ENCODE measurements at regions not wholly inside any gene's neighbourhood (a gene's known extent, or its start where the extent isn't known, plus 50 kb on each side); places are given as distances from the start of the nearest gene placed in this dataset.
A peak's percentile ranks its signal among the peaks of the same experiment; 100 is the strongest.
"Not testable (repeated sequence)": the region's sequence is repeated elsewhere in the genome, so short reads cannot be mapped to it uniquely, and the experiment has no call there.

DNA sequence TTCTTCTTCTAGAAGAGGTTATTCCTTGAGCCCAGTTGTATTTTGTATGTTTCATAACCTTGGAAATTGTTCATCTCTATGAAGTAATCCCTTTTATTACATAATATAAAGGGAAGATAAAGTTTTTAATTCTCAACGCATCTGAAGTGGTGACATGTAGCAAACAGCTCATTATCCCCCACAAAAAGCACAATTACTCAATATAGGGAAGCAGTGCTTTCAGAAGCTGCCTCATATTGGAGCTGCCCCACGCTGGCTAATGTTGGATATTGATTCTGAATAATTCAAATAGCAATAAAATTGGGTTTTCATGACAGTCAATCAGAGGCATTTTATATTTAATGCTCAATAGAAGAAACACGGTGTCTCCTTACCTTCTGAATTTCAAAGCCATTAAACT is 604.3 kb upstream of the RBFOX1 start:
- DNase-seq (ENCODE audit: low spot score) = no peak

GRCh38 chr16:6726621-6727020 is 606.0 kb upstream of the RBFOX1 start:
- no peak for DNase-seq (ENCODE audit: low spot score)

GRCh38 chr16:6725634-6726331 is 606.9 kb upstream of the RBFOX1 start:
- DNase-seq (ENCODE audit: low spot score) = peak; percentile 4

- DNase-seq (ENCODE audit: low spot score) = not testable (repeated sequence)
These were observed 607.4 kb upstream of the RBFOX1 start for GRCh38 chr16:6725206-6725605.

DNA sequence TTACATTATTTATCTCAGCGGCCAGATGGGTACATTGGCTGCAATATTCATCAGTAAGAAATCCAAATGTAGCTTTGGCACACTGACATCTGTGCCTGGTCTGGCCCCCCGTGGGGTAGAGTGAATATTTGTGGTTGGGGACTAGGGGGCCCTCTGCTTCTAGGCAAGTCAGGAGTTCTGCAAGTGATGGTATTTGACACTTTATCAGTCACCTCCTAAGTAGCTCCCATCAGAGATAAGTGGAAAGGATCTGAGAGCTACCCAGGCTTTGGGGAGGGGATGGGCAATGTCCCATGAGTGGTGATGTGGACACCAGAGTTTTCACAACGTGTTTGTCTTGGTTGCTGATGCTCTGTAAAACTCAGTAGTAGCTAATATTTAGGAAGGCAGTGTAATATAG is 609.9 kb upstream of the RBFOX1 start:
- DNase-seq (ENCODE audit: low spot score) = no peak

- no peak for DNase-seq (ENCODE audit: low spot score)
These were observed 618.1 kb upstream of the RBFOX1 start for GRCh38 chr16:6714510-6714909.

DNA sequence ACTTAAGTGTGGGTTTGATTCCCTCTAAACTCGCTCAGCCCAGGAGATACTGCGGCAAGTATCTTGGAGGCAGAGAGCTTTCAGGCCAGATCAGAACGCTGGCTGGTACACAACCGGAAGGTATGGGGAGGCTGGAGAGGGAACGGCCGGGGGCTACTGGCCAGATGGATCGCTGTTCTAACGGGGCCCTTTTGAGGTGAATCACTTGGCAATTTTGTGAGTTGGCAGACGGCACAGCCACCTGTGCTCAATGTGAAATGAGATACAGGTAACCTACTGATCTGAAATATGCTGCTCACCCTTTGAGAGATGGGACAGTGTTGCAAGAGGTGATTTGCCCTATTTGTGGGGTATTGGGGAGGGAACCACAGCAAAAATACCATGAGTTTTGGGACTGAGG is 622.9 kb upstream of the RBFOX1 start:
- no peak for DNase-seq (ENCODE audit: low spot score)

DNA sequence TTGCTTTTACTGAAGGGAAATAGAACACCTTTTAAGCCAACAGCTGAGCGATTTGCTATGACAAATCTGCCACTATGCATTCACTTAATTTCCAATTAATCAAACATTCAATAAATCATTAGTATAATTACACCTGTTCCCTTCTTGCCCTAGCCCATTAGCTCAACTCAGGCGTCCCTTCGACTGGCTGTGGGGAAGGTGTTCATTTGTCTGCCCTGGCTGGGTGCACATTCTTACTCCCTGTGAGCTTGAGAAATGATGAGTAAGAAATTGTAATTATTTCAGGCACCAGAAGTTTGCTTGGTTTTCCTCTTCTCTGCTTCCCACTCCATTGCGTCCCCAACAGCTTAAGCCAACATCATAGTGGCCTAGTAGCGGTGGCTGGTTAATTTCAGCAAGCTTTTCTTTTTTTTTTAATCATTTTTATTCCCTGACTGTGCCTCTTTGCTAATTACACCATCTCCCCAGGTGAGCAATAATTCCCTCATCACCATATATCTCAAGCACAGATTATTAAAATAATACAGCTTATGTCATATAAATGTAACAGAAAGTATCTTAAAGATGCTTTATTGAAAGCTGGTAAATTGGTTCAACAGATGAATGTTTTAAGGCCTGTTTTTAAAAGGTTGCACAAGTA is 623.9 kb upstream of the RBFOX1 start:
- no peak for DNase-seq (ENCODE audit: low spot score)

- DNase-seq (ENCODE audit: low spot score) = no peak
These were observed 628.2 kb upstream of the RBFOX1 start for GRCh38 chr16:6704306-6704930.

DNA sequence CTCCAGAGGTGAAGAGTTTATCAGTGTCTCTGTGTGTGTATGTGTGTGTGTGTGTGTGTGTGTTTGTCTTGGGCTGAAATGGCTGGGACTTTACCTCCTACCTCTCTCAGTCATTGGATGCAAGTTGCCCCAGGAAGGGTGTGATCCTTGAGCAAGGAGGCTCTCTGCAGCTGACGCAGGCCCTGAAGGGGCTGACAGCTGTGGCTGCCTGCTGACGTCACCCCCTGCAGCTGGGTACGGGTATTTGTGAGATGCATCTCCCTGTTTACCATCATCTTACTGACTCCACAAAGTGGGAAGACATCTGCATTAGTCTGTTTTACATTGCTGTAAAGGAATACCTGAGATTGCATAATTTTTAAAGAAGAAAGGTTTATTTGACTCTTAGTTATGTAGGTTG is 631.5 kb upstream of the RBFOX1 start:
- DNase-seq (ENCODE audit: low spot score) = no peak

DNA sequence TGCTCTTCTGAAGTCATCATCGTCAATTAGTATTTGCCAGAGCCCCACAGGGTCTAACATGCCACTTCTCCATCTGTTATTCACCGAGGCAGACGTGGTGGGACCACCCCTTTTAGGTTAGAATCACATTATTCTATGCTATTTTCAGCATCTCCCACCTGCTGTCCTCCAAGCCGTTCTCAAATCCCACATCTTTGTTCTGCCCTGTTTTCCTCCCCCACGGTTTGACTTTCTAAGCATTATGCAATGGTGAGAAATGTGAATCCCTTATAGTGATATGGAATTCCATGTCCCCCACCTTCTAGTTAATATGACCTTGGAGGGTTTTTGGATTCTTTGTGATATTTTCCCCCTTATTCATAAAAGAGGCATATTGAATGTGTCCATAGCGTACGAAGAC is 634.1 kb upstream of the RBFOX1 start:
- no peak for DNase-seq (ENCODE audit: low spot score)

GRCh38 chr16:6695666-6696065 is 637.0 kb upstream of the RBFOX1 start:
- DNase-seq (ENCODE audit: low spot score) = no peak

GRCh38 chr16:6694636-6695035 is 638.0 kb upstream of the RBFOX1 start:
- DNase-seq (ENCODE audit: low spot score) = no peak

DNA sequence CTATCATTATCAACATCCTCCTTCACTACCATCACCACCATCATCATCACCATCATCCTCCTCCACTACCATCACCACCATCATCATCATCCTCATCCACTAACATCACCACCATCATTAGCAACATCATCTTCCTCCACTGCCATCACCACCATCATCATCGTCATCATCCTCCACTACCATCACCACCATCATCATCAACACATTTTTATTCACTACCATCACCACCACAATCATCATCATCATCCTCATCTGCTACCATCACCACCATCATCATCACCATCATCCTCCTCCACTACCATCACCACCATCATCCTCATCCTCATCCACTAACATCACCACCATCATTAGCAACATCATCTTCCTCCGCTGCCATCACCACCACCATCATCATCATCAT is 639.2 kb upstream of the RBFOX1 start:
- not testable (repeated sequence) for DNase-seq (ENCODE audit: low spot score)

DNA sequence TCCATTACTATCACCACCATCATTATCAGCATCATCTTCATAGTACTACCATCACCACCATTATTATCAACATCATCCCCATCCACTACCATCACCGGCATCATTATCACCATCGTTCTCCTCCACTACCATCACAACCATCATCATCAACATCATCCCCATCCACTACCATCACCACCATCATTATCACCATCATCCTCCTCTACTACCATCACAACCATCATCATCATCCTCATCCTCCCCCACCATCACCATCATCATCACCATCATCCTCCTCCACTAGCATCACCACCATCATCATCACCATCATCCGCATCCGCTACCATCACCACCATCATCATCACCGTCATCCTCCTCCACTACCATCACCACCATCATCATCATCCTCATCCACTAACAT is 639.8 kb upstream of the RBFOX1 start:
- DNase-seq (ENCODE audit: low spot score) = no peak

DNA sequence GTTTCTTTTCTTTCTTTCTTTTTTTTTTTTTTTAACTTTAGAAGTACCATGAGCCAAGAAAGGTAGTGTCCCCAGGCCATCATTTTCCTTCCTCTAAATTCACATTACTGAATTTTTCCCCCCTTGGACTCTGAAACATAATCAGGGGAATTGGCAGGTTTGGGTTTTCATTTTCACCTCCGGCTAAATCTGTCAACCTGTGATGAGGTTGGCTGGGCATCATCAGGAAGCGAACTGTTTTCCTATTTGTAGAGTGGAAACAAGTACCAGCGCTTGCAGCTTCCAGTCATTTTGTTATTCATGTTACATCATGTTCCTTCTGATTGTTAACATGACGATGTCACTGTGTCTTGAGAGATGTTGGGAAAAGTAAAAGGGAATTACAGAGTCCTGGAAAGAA is 641.9 kb upstream of the RBFOX1 start:
- DNase-seq (ENCODE audit: low spot score) = no peak

- DNase-seq (ENCODE audit: low spot score) = no peak
These were observed 643.0 kb upstream of the RBFOX1 start for GRCh38 chr16:6689643-6690042.

- no peak for DNase-seq (ENCODE audit: low spot score)
These were observed 645.1 kb upstream of the RBFOX1 start for GRCh38 chr16:6687593-6687992.

- DNase-seq (ENCODE audit: low spot score) = peak; percentile 25
These were observed 648.5 kb upstream of the RBFOX1 start for GRCh38 chr16:6684076-6684673.

DNA sequence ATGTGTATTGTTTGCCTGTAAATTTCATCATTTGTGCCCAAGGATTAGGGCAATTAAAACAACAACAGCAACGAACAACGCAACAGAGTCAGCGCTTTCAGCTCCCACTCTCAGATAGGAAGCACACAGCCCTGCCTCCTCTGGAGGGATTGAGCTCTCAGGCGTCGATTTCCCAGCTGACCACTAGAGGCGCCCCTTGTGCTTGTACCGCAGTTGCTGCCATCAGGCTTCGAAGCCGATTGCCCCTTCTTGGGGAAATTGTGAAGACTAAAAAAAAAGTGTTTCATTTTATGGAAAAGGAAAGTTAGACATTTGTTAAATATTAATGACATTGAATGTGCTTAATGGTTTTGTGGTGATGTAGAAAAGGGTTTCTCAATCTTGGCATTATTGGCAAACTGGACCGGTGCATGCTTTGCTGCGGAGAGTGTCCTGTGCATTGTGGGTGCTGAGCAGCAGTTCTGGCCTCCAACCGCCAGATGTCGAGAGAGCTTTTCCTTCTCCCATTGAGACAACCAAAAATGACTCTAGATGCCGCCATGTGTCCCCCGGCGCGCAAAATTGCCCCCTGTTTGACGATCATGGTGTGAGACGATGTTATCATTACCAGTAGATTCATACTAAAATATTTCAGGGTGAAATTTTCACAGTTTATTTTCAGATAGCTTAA is 650.4 kb upstream of the RBFOX1 start:
- DNase-seq (ENCODE audit: low spot score) = peak; percentile 58

GRCh38 chr16:6678586-6678985 is 654.1 kb upstream of the RBFOX1 start:
- DNase-seq (ENCODE audit: low spot score) = no peak

GRCh38 chr16:6674071-6674470 is 658.6 kb upstream of the RBFOX1 start:
- no peak for DNase-seq (ENCODE audit: low spot score)
